Colonic mucosa (tissue), 4 donors: ENCODE measurements at regions not wholly inside any gene's neighbourhood (a gene's known extent, or its start where the extent isn't known, plus 50 kb on each side); places are given as distances from the start of the nearest gene placed in this dataset.
"Not testable (repeated sequence)": the region's sequence is repeated elsewhere in the genome, so short reads cannot be mapped to it uniquely, and the experiment has no call there.

Experiments used
- DNase-seq: peaks from one replicate; pipeline ENCODE4 v3.0.0-alpha.2; 2020
- H3K27ac ChIP-seq: fragments of 200-600 bp; one replicate; pipeline ENCODE4 v1.8.0; 2021
- H3K27me3 ChIP-seq: fragments of 200-600 bp; one replicate; pipeline ENCODE4 v1.8.0; 2021
- H3K36me3 ChIP-seq: fragments of 200-600 bp; one replicate; pipeline ENCODE4 v1.8.0; 2021
- H3K4me1 ChIP-seq: fragments of 200-600 bp; one replicate; pipeline ENCODE4 v1.8.0; 2021; ENCODE audit warnings: mild to moderate bottlenecking
- H3K4me3 ChIP-seq: fragments of 200-600 bp; one replicate; pipeline ENCODE4 v1.8.0; 2021
- H3K9ac ChIP-seq, 2 donors: one replicate each; pipeline ENCODE4 v1.7.0; 2013; ENCODE audit warnings: control low read depth in 2 of 2, low read depth in 2 of 2, low read length in 2 of 2
- H3K9me3 ChIP-seq: fragments of 200-600 bp; one replicate; pipeline ENCODE4 v1.8.0; 2021
- CTCF ChIP-seq: fragments of 200-600 bp; IDR thresholded peaks from one replicate; pipeline ENCODE4 v1.8.0; 2022; ENCODE audit warnings: antibody characterized with exemption, mild to moderate bottlenecking
- intact Hi-C: fragments of 100-400 bp; cut with DNase I; formaldehyde crosslinking; loops from one replicate; pipeline ENCODE4 v1.14.1; 2022
- donor health status: healthy.
- donor health status: DM: no; HTN: no; CAD: no.
- donor health status: DM: no; HTN: no; CAD: no.

GRCh38 chr6:81937296-81937937 is 184.9 kb upstream of the TENT5A start:
- no peak for DNase-seq
- no peaks in the 10 kb centered on the region for H3K27me3 ChIP-seq
- peak overlapping the region; percentile 22 for H3K27ac ChIP-seq
- TF ChIP-seq CTCF, result no peak
- H3K9me3 ChIP-seq, result no peaks in the 10 kb centered on the region
- no peaks in the 10 kb centered on the region for H3K4me1 ChIP-seq
- no peak overlapping the region for H3K4me3 ChIP-seq
- no peak overlapping the region for H3K9ac ChIP-seq
- H3K36me3 ChIP-seq, result no peaks in the 10 kb centered on the region
- intact Hi-C loops, result no loop called here

- intact Hi-C loops, result no loop called here
- TF ChIP-seq CTCF, result no peak
- H3K4me3 ChIP-seq, result no peak overlapping the region
- no peaks in the 10 kb centered on the region for H3K9me3 ChIP-seq
- H3K36me3 ChIP-seq, result no peaks in the 10 kb centered on the region
- no peak for DNase-seq
- no peak overlapping the region for H3K9ac ChIP-seq
- H3K27me3 ChIP-seq, result no peaks in the 10 kb centered on the region
- H3K27ac ChIP-seq, result no peak overlapping the region
- H3K4me1 ChIP-seq, result no peaks in the 10 kb centered on the region
Observed at GRCh38 chr6:81934936-81935335, 182.5 kb upstream of the TENT5A start.

GRCh38 chr6:81933608-81934051 is 181.1 kb upstream of the TENT5A start:
- no peak overlapping the region for H3K27ac ChIP-seq
- intact Hi-C loops, result no loop called here
- no peak overlapping the region for H3K4me3 ChIP-seq
- H3K9me3 ChIP-seq, result no peaks in the 10 kb centered on the region
- no peak overlapping the region for H3K9ac ChIP-seq
- DNase-seq, result no peak
- no peaks in the 10 kb centered on the region for H3K36me3 ChIP-seq
- TF ChIP-seq CTCF, result no peak
- H3K27me3 ChIP-seq, result no peaks in the 10 kb centered on the region
- no peaks in the 10 kb centered on the region for H3K4me1 ChIP-seq

- Histone ChIP-seq H3K4me3 (no peak overlapping the region), H3K4me1 (no peaks in the 10 kb centered on the region), H3K27me3 (no peaks in the 10 kb centered on the region), H3K27ac (no peak overlapping the region), H3K9me3 (no peaks in the 10 kb centered on the region), H3K36me3 (no peaks in the 10 kb centered on the region), H3K9ac (no peak overlapping the region)
- intact Hi-C loops, result no loop called here
- TF ChIP-seq CTCF, result no peak
- no peak for DNase-seq
Observed at GRCh38 chr6:81933089-81933488, 180.6 kb upstream of the TENT5A start.

GRCh38 chr6:81932448-81932847 is 180.0 kb upstream of the TENT5A start:
- DNase-seq, H3K4me3 ChIP-seq, intact Hi-C loops: not testable (repeated sequence)

GRCh38 chr6:81929828-81930227 is 177.3 kb upstream of the TENT5A start:
- no peak for DNase-seq
- intact Hi-C loops, result no loop called here
- Histone ChIP-seq H3K27ac (no peak overlapping the region), H3K4me1 (no peaks in the 10 kb centered on the region), H3K36me3 (no peaks in the 10 kb centered on the region), H3K27me3 (no peaks in the 10 kb centered on the region), H3K9ac (no peak overlapping the region), H3K9me3 (no peaks in the 10 kb centered on the region), H3K4me3 (no peak overlapping the region)
- TF ChIP-seq CTCF, result no peak

More at GRCh38 chr6:81932448-81932847, 180.0 kb upstream of the TENT5A start:
- not testable (repeated sequence) for H3K9ac ChIP-seq, H3K36me3 ChIP-seq, H3K27me3 ChIP-seq, H3K4me1 ChIP-seq, H3K27ac ChIP-seq, H3K9me3 ChIP-seq
